OCI-LY7 (cell line): ENCODE measurements at regions not wholly inside any gene's neighbourhood (a gene's known extent, or its start where the extent isn't known, plus 50 kb on each side); places are given as distances from the start of the nearest gene placed in this dataset.

Experiments used
- BruUV-seq: library from RNA; stranded (reverse); fragments of 400-500 nt; replicated peaks from 2 replicates; lab custom pipeline; 2021; lab: Mats Ljungman, UMichigan
- CTCF ChIA-PET: fragments of 300-600 bp; sonication (Branson Sonifier 250); formaldehyde crosslinking; loops from one replicate; lab custom pipeline; 2022; ENCODE audit warnings: antibody characterized with exemption; ENCODE audit not compliant: unreplicated experiment; lab: Charles Lee
- POLR2A ChIA-PET: fragments of 300-600 bp; sonication (Branson Sonifier 250); formaldehyde crosslinking; loops from one replicate; lab custom pipeline; 2022; ENCODE audit warnings: antibody characterized with exemption; lab: Charles Lee
- DNase-seq: peaks from one replicate; pipeline ENCODE4 v3.0.0-alpha.2; 2015; ENCODE audit warnings: low spot score
- H2AFZ ChIP-seq: fragments of 200-600 bp; sonication (generic), shearing (Covaris generic); 2 replicates; pipeline ENCODE4 v1.6.1; 2014; ENCODE audit warnings: mild to moderate bottlenecking, antibody characterized with exemption, low read length, moderate library complexity
- H3K27ac ChIP-seq: fragments of 200-600 bp; sonication (generic); 2 replicates; pipeline ENCODE4 v1.5.1; 2014; ENCODE audit warnings: mixed run types, low read depth, mild to moderate bottlenecking, moderate library complexity, low read length, inconsistent platforms; ENCODE audit not compliant: poor library complexity, severe bottlenecking
- H3K36me3 ChIP-seq: fragments of 200-600 bp; sonication (generic); 2 replicates; pipeline ENCODE4 v1.6.1; 2014; ENCODE audit warnings: mild to moderate bottlenecking, antibody characterized with exemption, low read length, moderate library complexity, mixed read lengths; ENCODE audit not compliant: insufficient read depth
- H3K4me1 ChIP-seq: fragments of 200-600 bp; sonication (generic); 2 replicates; pipeline ENCODE4 v1.5.1; 2014; ENCODE audit warnings: mild to moderate bottlenecking, low read length; ENCODE audit not compliant: insufficient read depth, poor library complexity, severe bottlenecking
- H3K4me2 ChIP-seq: fragments of 200-600 bp; sonication (generic); 2 replicates; pipeline ENCODE4 v1.6.1; 2014; ENCODE audit warnings: mild to moderate bottlenecking, low read length
- H3K4me3 ChIP-seq: fragments of 200-600 bp; sonication (generic); 2 replicates; pipeline ENCODE4 v1.5.1; 2014; ENCODE audit warnings: mild to moderate bottlenecking, low read depth, low read length; ENCODE audit not compliant: poor library complexity, severe bottlenecking
- H3K79me2 ChIP-seq: fragments of 200-600 bp; sonication (generic); 2 replicates; pipeline ENCODE4 v1.6.1; 2016; ENCODE audit warnings: low read depth, mild to moderate bottlenecking, low read length, moderate library complexity, mixed read lengths; ENCODE audit not compliant: insufficient read depth
- H3K9me2 ChIP-seq: fragments of 200-600 bp; sonication (generic); 2 replicates; pipeline ENCODE4 v1.6.1; 2016; ENCODE audit warnings: mild to moderate bottlenecking, low read length, mixed read lengths; ENCODE audit not compliant: insufficient read depth
- H3K9me3 ChIP-seq: fragments of 200-600 bp; sonication (generic); 2 replicates; pipeline ENCODE4 v1.6.1; 2014; ENCODE audit warnings: mild to moderate bottlenecking, mixed run types, low read length, mixed read lengths
- H4K20me1 ChIP-seq: fragments of 200-600 bp; sonication (generic); 2 replicates; pipeline ENCODE4 v1.6.1; 2014; ENCODE audit warnings: mild to moderate bottlenecking, antibody characterized with exemption, low read length, moderate library complexity, mixed read lengths; ENCODE audit not compliant: insufficient read depth
- EZH2phosphoT487 ChIP-seq: fragments of 200-600 bp; sonication (generic); IDR thresholded peaks from 2 replicates; pipeline ENCODE4 v1.6.1; 2018; ENCODE audit warnings: low read depth, borderline replicate concordance, mild to moderate bottlenecking, mixed run types, antibody characterized with exemption, low read length, moderate library complexity, mixed read lengths
- intact Hi-C: fragments of 100-400 bp; cut with micrococcal nuclease; formaldehyde crosslinking; loops from one replicate; pipeline ENCODE4 v1.10.0; 2022; ENCODE audit not compliant: unreplicated experiment
- TF ChIP-seq, protein P1 (sequence below): fragments of 200-600 bp; sonication (generic); conservative IDR thresholded peaks from 2 replicates; pipeline ENCODE4 v1.5.1; 2014; ENCODE audit warnings: mild to moderate bottlenecking, antibody characterized with exemption, low read length, moderate library complexity, mixed read lengths

DNA sequence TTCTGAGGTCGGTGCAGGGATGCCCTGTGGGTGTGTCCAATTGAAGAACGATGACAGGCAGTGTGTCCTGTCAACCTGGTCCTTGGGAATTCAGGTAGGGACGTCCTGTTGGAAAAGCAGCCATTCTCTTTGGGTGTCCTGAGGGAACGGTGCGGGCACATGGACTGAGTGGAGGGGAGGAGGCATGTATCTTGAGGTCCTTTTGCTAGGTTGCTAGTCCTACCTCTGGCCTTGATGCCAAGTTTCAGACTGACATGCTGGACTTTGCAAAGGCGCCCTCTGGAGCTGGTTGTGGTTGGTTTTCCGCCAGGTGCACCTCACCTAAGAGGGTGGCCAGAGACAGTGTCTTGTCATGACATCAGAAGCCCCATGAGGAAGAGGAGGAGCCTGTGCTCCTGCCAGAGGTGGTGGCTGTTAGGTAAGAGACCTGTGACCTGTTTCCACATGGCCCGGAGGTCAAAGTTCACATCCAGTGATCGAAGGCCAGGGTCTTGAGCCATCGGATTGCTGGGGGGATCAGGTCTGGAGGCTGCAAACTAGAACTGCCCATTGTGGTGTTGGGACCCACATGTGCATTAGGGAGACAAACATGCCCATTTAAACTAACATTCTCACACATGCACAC, 106.3 kb downstream of the SNRPN start:
- H3K4me3 ChIP-seq = no peak overlapping the region
- H3K4me1 ChIP-seq = no peaks in the 10 kb centered on the region
- TF ChIP-seq EZH2phosphoT487 = no peak
- TF ChIP-seq, protein P1, sequence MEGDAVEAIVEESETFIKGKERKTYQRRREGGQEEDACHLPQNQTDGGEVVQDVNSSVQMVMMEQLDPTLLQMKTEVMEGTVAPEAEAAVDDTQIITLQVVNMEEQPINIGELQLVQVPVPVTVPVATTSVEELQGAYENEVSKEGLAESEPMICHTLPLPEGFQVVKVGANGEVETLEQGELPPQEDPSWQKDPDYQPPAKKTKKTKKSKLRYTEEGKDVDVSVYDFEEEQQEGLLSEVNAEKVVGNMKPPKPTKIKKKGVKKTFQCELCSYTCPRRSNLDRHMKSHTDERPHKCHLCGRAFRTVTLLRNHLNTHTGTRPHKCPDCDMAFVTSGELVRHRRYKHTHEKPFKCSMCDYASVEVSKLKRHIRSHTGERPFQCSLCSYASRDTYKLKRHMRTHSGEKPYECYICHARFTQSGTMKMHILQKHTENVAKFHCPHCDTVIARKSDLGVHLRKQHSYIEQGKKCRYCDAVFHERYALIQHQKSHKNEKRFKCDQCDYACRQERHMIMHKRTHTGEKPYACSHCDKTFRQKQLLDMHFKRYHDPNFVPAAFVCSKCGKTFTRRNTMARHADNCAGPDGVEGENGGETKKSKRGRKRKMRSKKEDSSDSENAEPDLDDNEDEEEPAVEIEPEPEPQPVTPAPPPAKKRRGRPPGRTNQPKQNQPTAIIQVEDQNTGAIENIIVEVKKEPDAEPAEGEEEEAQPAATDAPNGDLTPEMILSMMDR = no peak
- H3K9me2 ChIP-seq = no peaks in the 10 kb centered on the region
- H3K4me2 ChIP-seq = no peak overlapping the region
- no peak overlapping the region for H2AFZ ChIP-seq
- CTCF ChIA-PET = no interaction called here
- H3K79me2 ChIP-seq = no peaks in the 10 kb centered on the region
- no peak for DNase-seq
- H3K9me3 ChIP-seq = no peaks in the 10 kb centered on the region
- intact Hi-C loops = no loop called here
- no peaks in the 10 kb centered on the region for H4K20me1 ChIP-seq
- H3K27ac ChIP-seq = no peak overlapping the region
- POLR2A ChIA-PET = no interaction called here
- no TSS peak for BruUV-seq
- H3K36me3 ChIP-seq = no peaks in the 10 kb centered on the region

GRCh38 chr15:25061808-25062550, 107.2 kb downstream of the SNRPN start:
- H3K9me3 ChIP-seq = no peaks in the 10 kb centered on the region
- intact Hi-C loops = no loop called here
- no peak overlapping the region for H2AFZ ChIP-seq
- H3K36me3 ChIP-seq = no peaks in the 10 kb centered on the region
- H3K4me3 ChIP-seq = no peak overlapping the region
- TF ChIP-seq EZH2phosphoT487 = no peak
- BruUV-seq = no TSS peak
- DNase-seq = no peak
- H3K4me2 ChIP-seq = no peak overlapping the region
- no peaks in the 10 kb centered on the region for H4K20me1 ChIP-seq
- H3K4me1 ChIP-seq = no peaks in the 10 kb centered on the region
- ChIA-PET POLR2A (no interaction called here), CTCF (no interaction called here)
- no peak overlapping the region for H3K27ac ChIP-seq
- no peaks in the 10 kb centered on the region for H3K79me2 ChIP-seq
- no peaks in the 10 kb centered on the region for H3K9me2 ChIP-seq

DNA sequence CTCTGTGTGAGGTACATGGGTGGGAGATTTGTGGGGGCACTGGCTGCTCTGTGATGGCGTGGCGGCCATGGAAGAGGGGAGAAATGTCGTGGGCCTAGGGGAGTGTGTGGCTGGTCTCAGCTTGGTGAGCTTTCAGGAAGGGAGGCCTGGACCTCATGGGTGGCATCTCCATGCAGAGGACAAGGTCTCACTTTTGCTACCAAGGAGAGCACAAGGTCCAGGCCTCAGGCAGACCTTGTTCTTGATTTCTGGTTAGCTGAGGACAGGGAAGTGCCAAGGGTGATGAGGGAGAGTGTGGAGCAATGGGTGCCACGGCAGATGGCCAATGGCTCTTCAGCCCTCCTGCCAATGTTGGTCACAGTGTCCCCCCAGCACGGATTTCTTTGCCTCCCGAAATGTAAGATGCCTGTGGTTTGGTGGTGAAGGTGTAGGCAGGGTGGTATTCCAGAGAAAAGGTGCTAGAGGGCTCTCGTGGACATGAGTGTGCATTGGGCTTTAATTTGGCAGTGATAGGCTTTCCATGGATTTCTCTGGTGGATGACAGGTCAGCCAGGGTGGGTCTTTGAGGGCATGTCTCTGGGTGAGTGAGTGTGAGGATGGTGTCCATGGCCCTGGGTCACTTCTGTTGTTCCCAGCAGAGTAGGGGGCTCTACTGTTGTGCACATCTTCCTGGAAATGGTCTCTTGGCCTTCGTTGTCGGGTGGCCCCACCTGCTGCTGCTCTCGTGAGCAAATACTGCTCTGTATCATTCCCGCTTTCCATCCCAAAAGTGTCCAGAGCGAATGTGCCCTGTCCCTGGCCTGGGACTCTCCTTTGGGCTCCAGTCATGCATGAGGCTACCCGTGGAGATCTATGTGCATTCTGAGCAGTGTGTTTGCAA, 108.0 kb downstream of the SNRPN start:
- Histone ChIP-seq H2AFZ (no peak overlapping the region), H3K4me1 (no peaks in the 10 kb centered on the region), H3K79me2 (no peaks in the 10 kb centered on the region), H3K9me2 (no peaks in the 10 kb centered on the region), H3K27ac (no peak overlapping the region), H3K4me2 (no peak overlapping the region), H3K36me3 (no peaks in the 10 kb centered on the region), H3K4me3 (no peak overlapping the region), H4K20me1 (no peaks in the 10 kb centered on the region), H3K9me3 (no peaks in the 10 kb centered on the region; the same call in 1 of the 2 replicates)
- intact Hi-C loops = no loop called here
- ChIA-PET CTCF (no interaction called here), POLR2A (no interaction called here)
- DNase-seq = no peak
- TF ChIP-seq EZH2phosphoT487 = no peak
- TF ChIP-seq, protein P1 = no peak
- no TSS peak for BruUV-seq
